Stomach (tissue), 4 donors: ENCODE measurements at regions not wholly inside any gene's neighbourhood (a gene's known extent, or its start where the extent isn't known, plus 50 kb on each side); places are given as distances from the start of the nearest gene placed in this dataset.

Experiments
- CTCF ChIP-seq, 7 experiments: fragments of 450-650 bp in 4 of 7; fragments of 200-600 bp in 3 of 7; sonication (generic) in 3 of 7; IDR thresholded peaks; one replicate each; pipeline ENCODE4 v1.5.1; 2016 to 2019; ENCODE audit warnings: antibody characterized with exemption in 7 of 7, control low read depth in 2 of 7, mild to moderate bottlenecking in 1 of 7
- EP300 ChIP-seq: sonication (generic); formaldehyde crosslinking; IDR thresholded peaks from one replicate; pipeline ENCODE4 v1.6.1; 2017; ENCODE audit warnings: antibody characterized with exemption
- POLR2A ChIP-seq, 4 donors: fragments of 450-650 bp; IDR thresholded peaks; one replicate each; pipeline ENCODE4 v1.6.1; 2016; ENCODE audit warnings: antibody characterized with exemption in 4 of 4, control low read depth in 2 of 4, mild to moderate bottlenecking in 1 of 4, moderate library complexity in 1 of 4

- TF ChIP-seq CTCF (IDR thresholded peaks at IDR 0.05) (no peak), POLR2A (IDR thresholded peaks at IDR 0.05) (no peak), EP300 (no peak)
Measured at GRCh38 chr16:51868631-51869030, 678.3 kb downstream of the TOX3 start.
